Endothelial cell (in vitro differentiated cells): ENCODE measurements at regions not wholly inside any gene's neighbourhood (a gene's known extent, or its start where the extent isn't known, plus 50 kb on each side); places are given as distances from the start of the nearest gene placed in this dataset.

Source experiments
- DNase-seq: peaks from one replicate; pipeline ENCODE4 v3.0.0; 2021; ENCODE audit warnings: low spot score
- H3K27ac Mint-ChIP-seq: one replicate; pipeline ENCODE4 v1.8.0; 2021; ENCODE audit warnings: mixed read lengths, inconsistent platforms; ENCODE audit not compliant: unreplicated experiment
- H3K27me3 Mint-ChIP-seq: one replicate; pipeline ENCODE4 v1.8.0; 2021; ENCODE audit warnings: mild to moderate bottlenecking, moderate library complexity, mixed read lengths, inconsistent platforms; ENCODE audit not compliant: unreplicated experiment
- H3K36me3 Mint-ChIP-seq: one replicate; pipeline ENCODE4 v1.8.0; 2021; ENCODE audit warnings: mild to moderate bottlenecking, low read depth, mixed read lengths, inconsistent platforms; ENCODE audit not compliant: unreplicated experiment
- H3K4me1 Mint-ChIP-seq: one replicate; pipeline ENCODE4 v1.8.0; 2021; ENCODE audit warnings: mild to moderate bottlenecking, mixed read lengths, inconsistent platforms; ENCODE audit not compliant: unreplicated experiment
- H3K4me3 Mint-ChIP-seq: one replicate; pipeline ENCODE4 v1.8.0; 2021; ENCODE audit warnings: mild to moderate bottlenecking, mixed read lengths, inconsistent platforms; ENCODE audit not compliant: unreplicated experiment
- H3K9me3 Mint-ChIP-seq: one replicate; pipeline ENCODE4 v1.8.0; 2021; ENCODE audit warnings: mixed read lengths, inconsistent platforms; ENCODE audit not compliant: unreplicated experiment
- TF ChIP-seq, protein P1 (sequence below): fragments of 200-600 bp; sonication (generic); IDR thresholded peaks from one replicate; pipeline ENCODE4 v1.5.0; 2021; ENCODE audit warnings: antibody characterized with exemption; ENCODE audit not compliant: unreplicated experiment

DNA sequence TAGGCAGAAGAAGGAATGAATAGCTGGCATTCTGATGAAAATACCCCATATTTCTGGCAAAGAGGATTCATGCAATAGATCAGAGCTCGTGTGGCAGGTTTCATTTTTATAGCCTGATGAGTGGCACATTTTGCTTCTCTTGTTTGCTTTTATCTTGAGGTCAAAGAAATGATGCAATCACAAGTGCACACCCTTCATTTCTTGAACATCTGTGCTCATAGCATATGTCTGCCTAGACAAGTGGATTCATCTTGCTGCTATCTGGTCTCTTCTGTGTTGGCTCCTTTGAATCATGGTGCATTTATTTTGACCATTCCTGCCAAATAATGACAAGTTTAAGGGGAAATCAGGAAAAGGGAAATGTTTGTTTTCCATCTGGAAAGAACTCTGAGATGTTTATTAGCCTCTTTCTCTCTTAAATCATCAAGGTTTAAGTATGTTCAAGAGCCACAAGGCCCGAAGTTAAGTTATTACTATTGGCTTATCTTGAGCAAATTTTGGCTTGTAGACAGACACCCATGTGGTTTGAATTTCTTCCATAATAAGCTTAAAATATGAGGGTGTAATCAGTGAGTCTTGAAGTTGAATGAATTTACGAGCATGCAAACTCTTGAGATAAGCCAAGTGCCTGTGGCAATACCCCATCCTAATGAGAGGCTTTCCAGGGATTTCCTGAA, 59.3 kb upstream of the HS3ST1 start:
- no peaks in the 10 kb centered on the region for H3K36me3 Mint-ChIP-seq
- no peaks in the 10 kb centered on the region for H3K4me1 Mint-ChIP-seq
- H3K27me3 Mint-ChIP-seq: no peaks in the 10 kb centered on the region
- no peak for DNase-seq
- H3K4me3 Mint-ChIP-seq: no peak overlapping the region
- H3K27ac Mint-ChIP-seq: no peak overlapping the region
- TF ChIP-seq, protein P1, sequence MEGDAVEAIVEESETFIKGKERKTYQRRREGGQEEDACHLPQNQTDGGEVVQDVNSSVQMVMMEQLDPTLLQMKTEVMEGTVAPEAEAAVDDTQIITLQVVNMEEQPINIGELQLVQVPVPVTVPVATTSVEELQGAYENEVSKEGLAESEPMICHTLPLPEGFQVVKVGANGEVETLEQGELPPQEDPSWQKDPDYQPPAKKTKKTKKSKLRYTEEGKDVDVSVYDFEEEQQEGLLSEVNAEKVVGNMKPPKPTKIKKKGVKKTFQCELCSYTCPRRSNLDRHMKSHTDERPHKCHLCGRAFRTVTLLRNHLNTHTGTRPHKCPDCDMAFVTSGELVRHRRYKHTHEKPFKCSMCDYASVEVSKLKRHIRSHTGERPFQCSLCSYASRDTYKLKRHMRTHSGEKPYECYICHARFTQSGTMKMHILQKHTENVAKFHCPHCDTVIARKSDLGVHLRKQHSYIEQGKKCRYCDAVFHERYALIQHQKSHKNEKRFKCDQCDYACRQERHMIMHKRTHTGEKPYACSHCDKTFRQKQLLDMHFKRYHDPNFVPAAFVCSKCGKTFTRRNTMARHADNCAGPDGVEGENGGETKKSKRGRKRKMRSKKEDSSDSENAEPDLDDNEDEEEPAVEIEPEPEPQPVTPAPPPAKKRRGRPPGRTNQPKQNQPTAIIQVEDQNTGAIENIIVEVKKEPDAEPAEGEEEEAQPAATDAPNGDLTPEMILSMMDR: no peak
- no peaks in the 10 kb centered on the region for H3K9me3 Mint-ChIP-seq

DNA sequence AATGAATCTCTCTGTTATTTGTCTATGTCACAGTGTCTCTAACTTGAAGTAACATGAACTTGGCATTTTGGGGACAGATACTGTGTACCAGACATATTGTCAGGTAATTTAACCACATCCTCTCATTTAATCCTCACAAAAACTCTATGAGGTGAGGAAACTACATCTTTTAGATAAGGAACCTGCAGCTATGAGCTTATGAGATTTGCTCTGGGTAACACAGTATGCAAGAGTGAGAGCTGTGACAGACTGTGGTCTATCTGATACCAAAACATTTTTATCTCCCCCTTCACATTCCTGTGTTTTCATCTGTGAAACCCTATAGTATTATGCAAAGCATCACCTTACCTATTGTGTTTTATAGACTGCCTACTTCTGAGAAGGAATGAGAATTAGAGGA, 58.4 kb upstream of the HS3ST1 start:
- H3K4me1 Mint-ChIP-seq: no peaks in the 10 kb centered on the region
- TF ChIP-seq, protein P1: no peak
- H3K27ac Mint-ChIP-seq: no peak overlapping the region

DNA sequence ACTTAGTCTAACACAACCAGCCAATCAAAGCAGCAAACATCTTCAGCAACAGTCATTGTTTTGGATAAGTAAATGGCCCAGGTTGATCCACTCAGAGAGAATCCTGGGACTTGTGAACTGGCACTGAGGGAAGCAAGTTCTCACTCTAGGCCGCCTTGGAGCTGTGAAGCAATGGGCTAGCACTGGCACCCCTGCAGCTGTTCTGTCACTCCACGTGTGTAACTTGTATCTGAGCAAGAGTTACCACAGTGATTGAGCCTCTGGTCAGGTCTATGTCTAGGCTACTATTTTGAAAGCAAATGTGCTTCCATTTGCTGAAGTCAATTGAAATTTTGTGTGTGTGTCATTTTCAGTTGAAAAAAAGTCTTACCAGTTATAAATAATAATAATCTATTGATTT, 57.2 kb upstream of the HS3ST1 start:
- no peaks in the 10 kb centered on the region for H3K9me3 Mint-ChIP-seq
- no peaks in the 10 kb centered on the region for H3K36me3 Mint-ChIP-seq
- no peak overlapping the region for H3K27ac Mint-ChIP-seq
- no peak for DNase-seq
- no peaks in the 10 kb centered on the region for H3K27me3 Mint-ChIP-seq
- no peaks in the 10 kb centered on the region for H3K4me1 Mint-ChIP-seq
- TF ChIP-seq, protein P1: no peak
- H3K4me3 Mint-ChIP-seq: no peak overlapping the region

More for the DNA sequence above, 58.4 kb upstream of the HS3ST1 start:
- Mint-ChIP-seq H3K36me3 (no peaks in the 10 kb centered on the region), H3K27me3 (no peaks in the 10 kb centered on the region), H3K9me3 (no peaks in the 10 kb centered on the region), H3K4me3 (no peak overlapping the region)
- DNase-seq: no peak

DNA sequence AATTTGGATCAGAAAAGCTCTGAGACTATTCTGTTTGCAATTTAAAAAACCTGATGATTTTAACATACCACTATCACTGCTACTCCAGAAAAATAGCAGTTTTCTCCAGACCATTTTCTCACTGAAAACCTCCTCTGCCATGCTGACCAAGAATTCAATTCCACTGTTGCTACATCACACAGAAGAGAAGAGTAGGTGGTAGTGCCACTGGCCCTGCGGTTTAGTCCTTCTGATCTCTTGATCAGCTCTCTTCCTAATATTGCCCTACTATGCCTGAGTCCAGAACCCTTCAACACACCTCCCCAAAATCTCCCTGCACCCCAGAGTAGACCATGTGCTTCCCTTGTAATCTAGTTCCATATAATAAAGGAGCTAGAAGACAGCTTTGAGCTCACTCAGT, 55.8 kb upstream of the HS3ST1 start:
- H3K4me1 Mint-ChIP-seq: no peaks in the 10 kb centered on the region
- DNase-seq: no peak
- H3K36me3 Mint-ChIP-seq: no peaks in the 10 kb centered on the region
- no peaks in the 10 kb centered on the region for H3K27me3 Mint-ChIP-seq
- no peak overlapping the region for H3K27ac Mint-ChIP-seq
- TF ChIP-seq, protein P1: no peak
- H3K9me3 Mint-ChIP-seq: no peaks in the 10 kb centered on the region
- no peak overlapping the region for H3K4me3 Mint-ChIP-seq

DNA sequence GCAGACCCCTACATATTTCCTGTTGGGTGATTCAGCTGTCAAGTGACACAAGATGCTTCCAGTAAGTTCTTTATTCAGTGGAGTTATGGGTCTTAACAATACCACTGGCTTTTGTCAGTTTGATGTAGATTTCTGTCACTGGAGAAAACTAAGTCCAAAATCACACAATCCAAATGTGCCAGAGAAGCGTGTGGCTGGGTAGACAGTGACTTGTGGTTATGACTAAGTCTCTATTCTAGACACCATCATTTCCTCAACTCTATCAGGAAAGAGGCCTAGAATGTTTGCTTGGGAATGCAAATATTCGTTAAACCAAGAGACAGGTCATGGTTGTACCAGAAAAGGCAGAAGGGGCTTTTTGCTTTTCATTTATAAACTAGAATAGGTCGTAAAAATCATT, 54.4 kb upstream of the HS3ST1 start:
- Mint-ChIP-seq H3K27me3 (no peaks in the 10 kb centered on the region), H3K9me3 (no peaks in the 10 kb centered on the region), H3K27ac (no peak overlapping the region), H3K4me1 (no peaks in the 10 kb centered on the region), H3K36me3 (no peaks in the 10 kb centered on the region), H3K4me3 (no peak overlapping the region)
- TF ChIP-seq, protein P1: no peak
- no peak for DNase-seq
